CD4-positive, alpha-beta T cell treated with Interleukin-12 subunit alpha and Interleukin-12 subunit beta, for 1 hour (primary cell): ENCODE measurements at regions not wholly inside any gene's neighbourhood (a gene's known extent, or its start where the extent isn't known, plus 50 kb on each side); places are given as distances from the start of the nearest gene placed in this dataset.
A peak's percentile ranks its signal among the peaks of the same experiment; 100 is the strongest.
"Not testable (repeated sequence)": the region's sequence is repeated elsewhere in the genome, so short reads cannot be mapped to it uniquely, and the experiment has no call there.

Source experiments
- DNase-seq: peaks from one replicate; pipeline ENCODE4 v3.0.0-alpha.2; 2020

- DNase-seq, result no peak
These were observed 84.6 kb upstream of the SPTLC3 start for GRCh38 chr20:12924126-12924525.

- peak; percentile 15 for DNase-seq
These were observed 83.5 kb upstream of the SPTLC3 start for GRCh38 chr20:12925210-12925755.

GRCh38 chr20:12925863-12926793, 82.6 kb upstream of the SPTLC3 start:
- no peak for DNase-seq

GRCh38 chr20:12927489-12927888, 81.3 kb upstream of the SPTLC3 start:
- no peak for DNase-seq

GRCh38 chr20:12928358-12928754, 80.4 kb upstream of the SPTLC3 start:
- no peak for DNase-seq

- no peak for DNase-seq
These were observed 79.9 kb upstream of the SPTLC3 start for GRCh38 chr20:12928755-12929401.

GRCh38 chr20:12936020-12936419, 72.8 kb upstream of the SPTLC3 start:
- no peak for DNase-seq

- DNase-seq, result no peak
These were observed 72.2 kb upstream of the SPTLC3 start for GRCh38 chr20:12936524-12936923.

- no peak for DNase-seq
These were observed 67.7 kb upstream of the SPTLC3 start for GRCh38 chr20:12941025-12941424.

- DNase-seq, result no peak
These were observed 66.6 kb upstream of the SPTLC3 start for GRCh38 chr20:12942123-12942522.

GRCh38 chr20:12946789-12947188, 62.0 kb upstream of the SPTLC3 start:
- no peak for DNase-seq

GRCh38 chr20:12947691-12948090, 61.1 kb upstream of the SPTLC3 start:
- DNase-seq, result no peak

- DNase-seq, result no peak
These were observed 59.3 kb upstream of the SPTLC3 start for GRCh38 chr20:12949429-12949980.

- not testable (repeated sequence) for DNase-seq
These were observed 54.5 kb upstream of the SPTLC3 start for GRCh38 chr20:12954254-12954653.

- DNase-seq, result no peak
These were observed 53.2 kb upstream of the SPTLC3 start for GRCh38 chr20:12955611-12956010.

GRCh38 chr20:12956303-12956702, 52.5 kb upstream of the SPTLC3 start:
- DNase-seq, result no peak

- no peak for DNase-seq
These were observed 50.8 kb upstream of the SPTLC3 start for GRCh38 chr20:12957968-12958367.
